HCT116 (cell line): ENCODE measurements at regions not wholly inside any gene's neighbourhood (a gene's known extent, or its start where the extent isn't known, plus 50 kb on each side); places are given as distances from the start of the nearest gene placed in this dataset.

Source experiments
- ATAC-seq: fragments of 200-7000 bp; cut with Tn5 transposase; 2 replicates; pipeline ENCODE4 v1.9.1; 2020; ENCODE audit warnings: mild to moderate bottlenecking, moderate library complexity
- BruUV-seq: library from RNA; stranded (reverse); fragments of 400-500 nt; replicated peaks from 2 replicates; lab custom pipeline; 2021; lab: Mats Ljungman, UMichigan
- CTCF ChIA-PET: fragments of 300-600 bp; sonication (Branson Sonifier 250); formaldehyde crosslinking; loops from one replicate; lab custom pipeline; 2021; ENCODE audit warnings: antibody characterized with exemption; lab: Charles Lee
- POLR2A ChIA-PET: fragments of 300-600, 350-600 bp; sonication (Branson Sonifier 250); formaldehyde crosslinking; loops from one replicate; lab custom pipeline; 2021; ENCODE audit warnings: antibody characterized with exemption; lab: Charles Lee
- RAD21 ChIA-PET, 2 experiments: fragments of 300-600 bp; sonication (Branson Sonifier 250); formaldehyde crosslinking; loops; one replicate each; lab custom pipeline; 2023; ENCODE audit warnings: low total read pairs in 2 of 2; ENCODE audit not compliant: uncharacterized antibody in 2 of 2, unreplicated experiment in 2 of 2, low non-redundant PET in 1 of 2; lab: Charles Lee
- DNase-seq: peaks from one replicate; pipeline ENCODE4 v3.0.0-alpha.2; 2010; ENCODE audit warnings: low read depth, low spot score
- H2AFZ ChIP-seq: fragments of 200-600 bp; shearing (Covaris generic), sonication (generic); 2 replicates; pipeline ENCODE4 v1.6.1; 2017; ENCODE audit warnings: low read depth, mixed run types, mixed read lengths, antibody characterized with exemption, low read length; ENCODE audit not compliant: poor library complexity, severe bottlenecking
- H3K27ac ChIP-seq: 2 replicates; pipeline ENCODE4 v1.5.1; 2012; ENCODE audit warnings: low read depth, low read length
- H3K27me3 ChIP-seq: fragments of 200-600 bp; sonication (generic); 2 replicates; pipeline ENCODE4 v1.6.1; 2016; ENCODE audit warnings: mixed run types, low read length, mixed read lengths; ENCODE audit not compliant: insufficient read depth
- H3K36me3 ChIP-seq, 2 experiments: fragments of 200-500 bp in 1 of 2; fragments of 200-600 bp in 1 of 2; sonication (Bioruptor generic) in 1 of 2; sonication (generic) in 1 of 2; 2 replicates each; pipeline versions ENCODE4 v1.5.1 to v1.6.1; 2014 to 2016; ENCODE audit warnings: low read length in 2 of 2, inconsistent platforms in 1 of 2, mixed read lengths in 1 of 2, mixed run types in 1 of 2; ENCODE audit not compliant: insufficient read depth in 2 of 2, control insufficient read depth in 1 of 2
- H3K4me1 ChIP-seq, 2 experiments: fragments of 200-600 bp in 1 of 2; sonication (generic) in 1 of 2; 2 replicates each; pipeline versions ENCODE4 v1.5.1 to v1.6.1; 2012 to 2017; ENCODE audit warnings: low read length in 2 of 2, inconsistent platforms in 1 of 2, mild to moderate bottlenecking in 1 of 2, mixed read lengths in 1 of 2, mixed run types in 1 of 2, moderate library complexity in 1 of 2; ENCODE audit not compliant: insufficient read depth in 2 of 2, control insufficient read depth in 1 of 2
- H3K4me2 ChIP-seq: fragments of 200-600 bp; sonication (generic); 2 replicates; pipeline ENCODE4 v1.6.1; 2017; ENCODE audit warnings: mixed run types, low read length, mixed read lengths
- H3K4me3 ChIP-seq, 2 experiments: fragments of 200-600 bp in 1 of 2; sonication (generic) in 1 of 2; replicated peaks in 1 of 2; 2 replicates each; pipeline ENCODE4 v1.5.1; 2011 to 2016; ENCODE audit warnings: low read length in 2 of 2, control low read depth in 1 of 2, low read depth in 1 of 2, mild to moderate bottlenecking in 1 of 2, mixed read lengths in 1 of 2, mixed run types in 1 of 2
- H3K79me2 ChIP-seq: fragments of 200-600 bp; sonication (generic); 2 replicates; pipeline ENCODE4 v1.6.1; 2017; ENCODE audit warnings: mild to moderate bottlenecking, mixed run types, low read length, moderate library complexity, mixed read lengths; ENCODE audit not compliant: insufficient read depth
- H3K9ac ChIP-seq: fragments of 200-600 bp; sonication (generic); 2 replicates; pipeline ENCODE4 v1.6.1; 2016; ENCODE audit warnings: low read length, mixed read lengths
- H3K9me2 ChIP-seq: fragments of 200-600 bp; sonication (generic), shearing (Covaris generic); 2 replicates; pipeline ENCODE4 v1.6.1; 2017; ENCODE audit warnings: mixed run types, mild to moderate bottlenecking, moderate library complexity; ENCODE audit not compliant: insufficient read depth
- H3K9me3 ChIP-seq, 2 experiments: fragments of 200-500 bp in 1 of 2; fragments of 200-600 bp in 1 of 2; sonication (Bioruptor generic) in 1 of 2; sonication (generic) in 1 of 2; 2 replicates each; pipeline ENCODE4 v1.6.1; 2014 to 2017; ENCODE audit warnings: low read length in 2 of 2, mixed read lengths in 2 of 2, inconsistent platforms in 1 of 2, low read depth in 1 of 2, mild to moderate bottlenecking in 1 of 2, mixed run types in 1 of 2, moderate library complexity in 1 of 2; ENCODE audit not compliant: control insufficient read depth in 1 of 2, insufficient read depth in 1 of 2
- H4K20me1 ChIP-seq: fragments of 200-600 bp; sonication (generic), shearing (Covaris generic); 2 replicates; pipeline ENCODE4 v1.6.1; 2017; ENCODE audit warnings: mixed run types, mild to moderate bottlenecking, moderate library complexity; ENCODE audit not compliant: insufficient read depth
- CTCF ChIP-seq, 3 experiments: fragments of 200-600 bp in 1 of 3; sonication (generic) in 1 of 3; IDR thresholded peaks in 2 of 3; conservative IDR thresholded peaks in 1 of 3; 2 replicates each; pipeline ENCODE4 v1.5.1; 2012 to 2017; ENCODE audit warnings: low read depth in 2 of 3, low read length in 2 of 3, antibody characterized with exemption in 1 of 3, borderline replicate concordance in 1 of 3, control low read depth in 1 of 3, mild to moderate bottlenecking in 1 of 3, mixed read lengths in 1 of 3, mixed run types in 1 of 3, moderate library complexity in 1 of 3; ENCODE audit not compliant: insufficient read depth in 1 of 3
- EZH2 ChIP-seq: fragments of 200-600 bp; sonication (generic); IDR thresholded peaks from 2 replicates; pipeline ENCODE4 v1.6.1; 2017; ENCODE audit warnings: antibody characterized with exemption, mixed run types
- MAX ChIP-seq: IDR thresholded peaks from 2 replicates; pipeline ENCODE4 v1.6.1; 2012
- REST ChIP-seq: IDR thresholded peaks from 2 replicates; pipeline ENCODE4 v1.6.1; 2012; ENCODE audit warnings: low read depth
- SIN3A ChIP-seq: IDR thresholded peaks from 2 replicates; pipeline ENCODE4 v1.6.1; 2012; ENCODE audit warnings: low read depth
- SP1 ChIP-seq: IDR thresholded peaks from 2 replicates; pipeline ENCODE4 v1.6.1; 2012; ENCODE audit warnings: low read depth
- SRF ChIP-seq: IDR thresholded peaks from 2 replicates; pipeline ENCODE4 v1.6.1; 2012; ENCODE audit warnings: low read depth
- intact Hi-C: fragments of 100-400 bp; cut with micrococcal nuclease; formaldehyde crosslinking; loops from 2 replicates; pipeline ENCODE4 v1.10.0; 2022

- TF ChIP-seq REST (no peak), EZH2 (no peak), CTCF (IDR thresholded peaks at IDR 0.05 in 2 of 3, conservative IDR thresholded peaks at IDR 0.05 in 1 of 3; ENCODE audit: borderline replicate concordance in 1 of 3, insufficient read depth in 1 of 3, low read depth in 2 of 3, low read length in 2 of 3) (no peak), SRF (no peak)
Observed at GRCh38 chr1:216812966-216813365, 89.7 kb upstream of the ESRRG start (continued).

GRCh38 chr1:216809649-216810048 lies 86.4 kb upstream of the ESRRG start:
- H3K4me1 ChIP-seq = no peaks in the 10 kb centered on the region
- H3K36me3 ChIP-seq = no peaks in the 10 kb centered on the region
- H3K9ac ChIP-seq = no peak overlapping the region
- no peaks in the 10 kb centered on the region for H4K20me1 ChIP-seq
- ATAC-seq = no peak
- TF ChIP-seq SP1 (no peak), SIN3A (no peak), MAX (no peak), CTCF (IDR thresholded peaks at IDR 0.05 in 2 of 3, conservative IDR thresholded peaks at IDR 0.05 in 1 of 3; ENCODE audit: borderline replicate concordance in 1 of 3, insufficient read depth in 1 of 3, low read depth in 2 of 3, low read length in 2 of 3) (no peak)
- TF ChIP-seq, all 23 proteins: peak for 0
- H3K79me2 ChIP-seq = no peaks in the 10 kb centered on the region
- H2AFZ ChIP-seq = no peak overlapping the region
- H3K9me3 ChIP-seq = no peaks in the 10 kb centered on the region
- no peak overlapping the region for H3K4me3 ChIP-seq
- no peak overlapping the region for H3K4me2 ChIP-seq
- RAD21 ChIA-PET = no interaction called here
- H3K27me3 ChIP-seq = peaks cover 4% of the 10 kb centered on the region; the same call in 1 of the 2 replicates
- no peak overlapping the region for H3K27ac ChIP-seq
- no peaks in the 10 kb centered on the region for H3K9me2 ChIP-seq
- CTCF ChIA-PET = no interaction called here
- DNase-seq = no peak
- intact Hi-C loops = no loop called here
- no TSS peak for BruUV-seq
- POLR2A ChIA-PET = no interaction called here
